GM21528 (cell line): ENCODE measurements at regions not wholly inside any gene's neighbourhood (a gene's known extent, or its start where the extent isn't known, plus 50 kb on each side); places are given as distances from the start of the nearest gene placed in this dataset.
"Not testable (repeated sequence)": the region's sequence is repeated elsewhere in the genome, so short reads cannot be mapped to it uniquely, and the experiment has no call there.

Experiments used
- ATAC-seq: cut with Tn5 transposase; IDR thresholded peaks from one replicate; pipeline ENCODE4 v1.9.1; 2021; ENCODE audit warnings: mild to moderate bottlenecking, moderate library complexity; ENCODE audit not compliant: unreplicated experiment, low FRiP score

DNA sequence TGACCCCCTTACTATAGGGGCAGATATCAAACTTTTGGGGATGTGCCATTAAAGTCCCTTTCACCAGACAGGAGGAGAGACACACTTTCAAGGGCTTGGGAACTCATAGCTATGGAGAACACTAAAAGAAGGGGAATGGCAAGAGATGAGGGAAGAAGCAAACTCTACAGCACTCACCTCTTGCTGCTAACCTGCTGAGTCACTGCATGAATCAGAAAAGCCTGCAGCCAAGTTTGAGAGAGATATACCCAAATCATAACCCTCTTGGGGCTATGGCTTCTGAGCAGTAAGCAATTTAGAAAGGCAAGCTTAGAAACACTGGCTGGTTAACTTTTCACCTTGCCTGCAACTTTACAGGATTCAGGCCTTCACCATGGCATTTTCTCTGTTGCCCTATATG lies 1028.0 kb downstream of the UQCRFS1 start:
- no peak for ATAC-seq

DNA sequence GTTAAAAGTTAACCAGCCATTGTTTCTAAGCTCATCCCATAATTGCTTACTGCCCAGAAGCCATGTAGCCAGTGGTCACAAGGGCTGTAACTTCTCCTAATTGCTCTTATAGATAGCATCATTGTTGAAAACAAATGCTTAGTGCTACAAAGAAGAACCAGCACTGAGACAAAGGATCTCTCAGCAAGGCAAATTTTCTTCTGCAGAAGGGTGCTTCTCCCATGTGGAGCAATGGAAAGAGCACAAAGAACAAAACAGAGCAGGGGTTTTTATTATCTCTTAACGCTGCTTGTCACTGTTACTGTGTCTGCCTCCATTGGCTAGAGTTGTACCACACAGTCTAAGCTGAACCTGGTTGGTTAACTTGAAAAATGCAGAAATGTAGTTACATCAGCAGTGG lies 1036.8 kb downstream of the UQCRFS1 start:
- ATAC-seq: no peak

GRCh38 chr19:28171983-28172382 lies 1041.0 kb downstream of the UQCRFS1 start:
- no peak for ATAC-seq

DNA sequence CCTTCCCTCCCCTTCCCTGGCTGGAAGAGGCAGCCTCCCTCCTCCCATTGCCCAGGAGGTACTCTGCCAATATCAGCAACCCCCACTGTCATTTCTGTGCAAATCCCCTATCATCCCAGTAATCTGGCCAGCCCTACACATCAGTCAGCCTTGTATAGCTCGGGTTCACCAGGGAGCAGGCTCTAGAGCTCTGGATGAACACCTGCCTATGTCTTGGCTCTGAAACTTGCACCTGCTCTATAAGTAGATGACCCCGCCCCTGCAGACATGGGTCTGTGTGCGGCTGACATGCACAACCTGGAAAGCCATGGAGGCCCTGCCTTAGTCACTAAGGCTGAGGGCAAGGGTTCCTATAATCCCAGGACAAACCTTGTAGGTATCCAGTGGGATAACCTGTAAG lies 1042.9 kb downstream of the UQCRFS1 start:
- ATAC-seq: no peak

- ATAC-seq: no peak
Observed at GRCh38 chr19:28169168-28169887, 1043.6 kb downstream of the UQCRFS1 start.

GRCh38 chr19:28168557-28168956 lies 1044.4 kb downstream of the UQCRFS1 start:
- no peak for ATAC-seq

DNA sequence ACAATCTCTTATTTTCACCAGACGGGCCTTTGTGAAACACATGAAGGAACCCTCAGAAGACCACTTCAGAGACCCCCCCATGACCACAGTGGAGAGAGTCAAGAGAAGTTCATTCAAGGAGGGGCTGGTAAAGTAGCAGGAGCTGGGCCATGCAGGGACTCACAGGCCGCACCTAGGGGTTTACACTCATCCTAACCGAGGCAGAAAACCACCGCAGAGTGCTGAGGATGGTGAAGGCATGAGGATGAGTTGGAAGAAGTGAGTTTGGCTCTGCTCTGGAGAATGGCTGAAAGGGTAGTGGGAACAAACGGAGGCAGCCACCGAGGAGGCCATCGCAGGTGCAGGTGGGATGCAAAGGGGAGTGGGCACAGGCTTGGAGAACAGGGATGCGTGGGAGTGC lies 1046.9 kb downstream of the UQCRFS1 start:
- ATAC-seq: no peak

DNA sequence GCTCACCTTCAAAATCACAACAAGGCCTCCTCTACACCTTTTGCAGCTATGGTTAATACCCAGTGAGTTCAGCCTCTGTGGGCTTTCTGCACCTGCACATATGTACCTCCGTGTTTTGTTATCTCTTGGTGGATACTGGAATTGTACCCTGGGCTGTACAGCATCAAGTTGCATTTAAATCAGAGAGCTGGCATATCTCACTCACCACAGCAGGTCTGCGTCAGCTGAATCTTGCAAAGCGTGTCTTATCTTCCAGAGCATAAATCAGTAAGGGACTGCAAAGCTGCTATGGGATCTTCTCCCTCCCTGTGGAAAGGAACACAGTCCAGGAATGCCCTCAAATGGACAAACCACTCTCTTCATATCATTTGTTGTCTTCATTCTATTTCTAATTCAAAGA lies 1048.7 kb downstream of the UQCRFS1 start:
- ATAC-seq: no peak

- no peak for ATAC-seq
Observed at GRCh38 chr19:28159065-28159464, 1053.9 kb downstream of the UQCRFS1 start.

GRCh38 chr19:28155265-28155664 lies 1057.7 kb downstream of the UQCRFS1 start:
- ATAC-seq: no peak

DNA sequence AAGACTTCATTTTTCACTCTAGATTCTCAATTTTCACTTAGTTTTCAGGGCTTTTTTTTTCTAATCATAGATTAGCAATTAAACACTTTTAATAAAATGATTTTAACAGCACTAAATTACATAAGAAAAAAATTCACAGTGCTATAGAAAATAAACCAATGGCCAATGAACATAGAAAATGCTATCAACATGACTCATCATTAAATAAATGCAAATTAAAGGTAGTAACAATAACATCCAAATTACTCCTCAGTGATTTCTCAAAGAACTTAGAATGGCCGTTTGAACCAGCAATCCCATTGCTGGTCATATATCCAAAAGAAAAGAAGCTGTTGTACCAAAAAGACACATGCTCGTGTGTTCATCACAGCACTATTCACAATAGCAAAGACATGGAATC lies 1058.9 kb downstream of the UQCRFS1 start:
- no peak for ATAC-seq

DNA sequence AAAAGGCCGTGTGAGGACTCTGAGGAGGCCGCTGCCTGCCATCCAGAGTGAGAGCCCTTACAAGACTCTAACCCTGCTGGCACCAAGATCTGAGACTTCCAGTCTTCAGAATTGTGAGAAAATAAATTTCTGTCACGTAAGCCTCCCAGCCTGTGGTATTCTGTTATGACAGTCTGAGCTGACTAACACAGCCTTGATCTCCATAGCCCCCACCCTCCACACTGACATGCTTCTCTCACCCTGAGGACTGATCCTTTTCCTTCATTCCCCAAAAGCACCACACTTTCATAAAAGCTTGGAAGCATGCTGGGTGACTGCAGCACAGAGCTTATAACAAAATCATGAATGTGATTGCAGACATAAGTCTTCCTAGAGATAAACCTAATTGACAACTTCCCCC lies 1059.8 kb downstream of the UQCRFS1 start:
- no peak for ATAC-seq

DNA sequence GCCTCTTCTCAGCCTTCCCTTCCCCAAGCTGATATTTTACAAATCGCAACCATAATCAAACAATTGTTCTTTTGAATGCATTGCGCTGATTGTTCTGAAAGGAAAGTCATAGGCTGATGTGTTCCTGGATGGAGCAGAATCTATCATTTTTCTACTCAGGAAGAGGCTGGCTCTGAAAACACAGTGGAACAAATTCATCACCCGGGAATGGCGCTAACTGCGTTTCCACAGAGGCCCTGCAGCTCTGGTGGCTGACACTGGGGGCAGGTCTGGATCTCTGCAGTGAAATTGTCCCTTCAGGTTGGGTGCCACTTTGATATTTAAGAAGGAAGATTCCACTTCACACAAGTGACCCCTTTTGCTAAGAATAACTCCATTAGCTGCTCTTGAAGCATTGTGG lies 1060.8 kb downstream of the UQCRFS1 start:
- no peak for ATAC-seq

- no peak for ATAC-seq
Observed at GRCh38 chr19:28150129-28150528, 1062.8 kb downstream of the UQCRFS1 start.

DNA sequence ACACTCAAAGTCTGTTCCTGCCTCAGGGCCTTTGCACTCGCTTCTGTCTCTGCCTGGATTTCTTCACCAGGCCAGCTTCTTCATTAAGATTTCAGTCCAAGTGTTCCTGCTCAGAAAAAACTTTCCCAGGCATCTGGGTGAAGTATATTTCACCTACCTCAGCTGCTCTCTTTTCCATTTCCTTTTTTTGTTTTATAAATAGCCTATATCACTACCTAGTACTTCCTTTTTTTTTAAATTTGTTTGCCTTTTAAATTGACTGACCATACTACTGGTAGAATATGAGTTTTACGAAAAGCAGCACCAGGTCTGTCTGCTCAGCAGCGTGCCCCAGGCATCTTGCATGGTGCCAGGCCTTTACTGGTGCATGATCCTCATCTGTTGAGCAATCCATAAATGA lies 1064.4 kb downstream of the UQCRFS1 start:
- ATAC-seq: no peak

DNA sequence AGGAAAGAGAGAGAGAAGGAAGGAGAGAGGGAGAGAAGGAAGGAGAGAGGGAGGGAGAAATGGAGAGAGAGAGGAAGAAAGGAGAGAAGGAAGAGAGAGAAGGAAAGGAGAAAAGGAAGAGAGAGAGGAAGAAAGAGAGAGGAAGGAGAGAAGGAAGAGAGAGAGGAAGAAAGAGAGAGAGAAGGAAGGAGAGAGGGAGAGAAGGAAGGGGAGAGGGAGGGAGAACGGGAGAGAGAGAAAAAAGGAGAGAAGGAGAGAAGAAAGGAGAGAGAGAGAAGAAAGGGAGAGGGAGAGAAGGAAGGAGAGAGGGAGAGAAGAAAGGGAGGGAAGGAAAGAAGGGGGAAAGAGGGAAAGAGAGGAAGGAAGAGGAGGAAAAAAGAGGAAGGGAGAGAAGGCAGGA lies 1070.7 kb downstream of the UQCRFS1 start:
- no peak for ATAC-seq

DNA sequence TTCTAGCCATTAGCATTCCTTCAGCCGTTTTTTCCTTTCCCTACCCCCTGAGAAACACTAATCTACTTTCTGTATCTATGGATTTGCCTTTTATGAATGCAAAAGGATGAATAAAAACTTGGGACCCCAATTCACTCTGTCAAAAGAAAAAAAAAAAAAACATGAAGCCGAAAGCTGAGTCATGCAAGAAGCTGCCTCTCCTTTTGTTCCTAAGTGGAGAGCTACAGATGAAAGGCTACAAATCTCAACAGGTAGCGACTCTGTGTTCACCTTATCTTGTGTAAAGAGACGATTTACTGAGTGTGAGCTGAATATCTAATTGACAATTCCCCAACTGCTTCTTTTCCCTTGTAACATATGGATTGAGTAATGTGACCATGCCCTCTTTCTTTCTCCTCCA lies 1072.8 kb downstream of the UQCRFS1 start:
- no peak for ATAC-seq

DNA sequence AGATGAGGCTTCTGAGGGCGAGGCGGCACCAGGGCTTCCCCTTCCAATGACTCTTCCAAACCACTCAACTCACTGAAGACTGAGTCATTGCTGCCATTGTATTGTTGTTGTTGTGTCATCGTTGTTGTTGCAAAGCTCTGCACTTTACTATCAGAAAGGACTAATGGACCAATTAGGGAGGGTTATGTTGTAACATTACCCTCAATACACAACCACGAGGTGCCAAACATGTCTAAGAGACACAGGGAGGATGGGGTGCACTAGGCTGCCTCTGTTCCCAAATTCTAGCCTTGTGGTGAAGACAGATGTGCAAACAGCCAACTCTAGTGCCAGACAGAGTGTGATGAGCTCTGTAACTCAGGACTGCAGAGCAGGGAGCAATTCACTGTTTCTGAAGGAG lies 1075.2 kb downstream of the UQCRFS1 start:
- ATAC-seq: no peak

DNA sequence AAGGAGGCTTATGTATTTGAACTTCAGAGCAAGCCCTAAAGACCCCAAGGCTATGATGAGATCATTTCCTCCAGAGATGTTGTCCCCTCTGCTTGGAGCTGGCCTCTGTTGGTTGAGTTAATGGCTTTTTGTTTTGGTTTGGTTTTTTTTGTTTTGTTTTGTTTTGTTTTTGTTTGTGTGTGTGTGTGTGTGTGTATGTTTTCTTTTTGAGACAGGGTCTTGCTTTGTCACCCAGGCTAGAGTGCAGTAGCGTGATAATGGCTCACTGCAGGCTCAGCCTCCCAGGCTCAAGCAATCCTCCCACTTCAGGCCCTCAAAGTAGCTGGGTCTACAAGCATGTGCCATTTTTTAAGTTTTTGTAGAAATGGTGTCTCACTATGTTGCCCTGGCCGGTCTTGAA lies 1076.2 kb downstream of the UQCRFS1 start:
- ATAC-seq: no peak

GRCh38 chr19:28135825-28136224 lies 1077.1 kb downstream of the UQCRFS1 start:
- ATAC-seq: no peak

- ATAC-seq: no peak
Observed at GRCh38 chr19:28134311-28134710, 1078.6 kb downstream of the UQCRFS1 start.

GRCh38 chr19:28130881-28131280 lies 1082.1 kb downstream of the UQCRFS1 start:
- ATAC-seq: not testable (repeated sequence)

- no peak for ATAC-seq
Observed at GRCh38 chr19:28130066-28130511, 1082.9 kb downstream of the UQCRFS1 start.
